Loucy (cell line): ENCODE measurements at regions not wholly inside any gene's neighbourhood (a gene's known extent, or its start where the extent isn't known, plus 50 kb on each side); places are given as distances from the start of the nearest gene placed in this dataset.

Experiments
- H2AFZ ChIP-seq: fragments of 200-600 bp; sonication (generic); 2 replicates; pipeline ENCODE4 v1.6.0; 2016; ENCODE audit warnings: antibody characterized with exemption, mild to moderate bottlenecking, low read length, moderate library complexity
- H3F3A ChIP-seq: fragments of 200-600 bp; 2 replicates; pipeline ENCODE4 v1.6.0; 2016; ENCODE audit warnings: antibody characterized with exemption, low read depth, mild to moderate bottlenecking
- H3K27me3 ChIP-seq: fragments of 200-600 bp; sonication (generic); 2 replicates; pipeline ENCODE4 v1.6.1; 2014; ENCODE audit warnings: low read length, mild to moderate bottlenecking; ENCODE audit not compliant: insufficient read depth, poor library complexity, severe bottlenecking
- H3K36me3 ChIP-seq: fragments of 200-600 bp; sonication (generic); 2 replicates; pipeline ENCODE4 v1.6.1; 2016; ENCODE audit warnings: low read length; ENCODE audit not compliant: insufficient read depth
- H3K4me1 ChIP-seq: fragments of 200-600 bp; sonication (generic); 2 replicates; pipeline ENCODE4 v1.5.1; 2014; ENCODE audit warnings: low read length, mild to moderate bottlenecking; ENCODE audit not compliant: insufficient read depth, poor library complexity, severe bottlenecking
- H3K4me2 ChIP-seq: fragments of 200-600 bp; sonication (generic); 2 replicates; pipeline ENCODE4 v1.6.0; 2014; ENCODE audit warnings: antibody characterized with exemption, low read length, low read depth, mild to moderate bottlenecking; ENCODE audit not compliant: poor library complexity, severe bottlenecking
- H3K4me3 ChIP-seq: fragments of 200-600 bp; sonication (generic); 2 replicates; pipeline ENCODE4 v1.5.1; 2014; ENCODE audit warnings: low read length, mild to moderate bottlenecking, mixed read lengths; ENCODE audit not compliant: poor library complexity, severe bottlenecking
- H3K79me2 ChIP-seq: fragments of 200-600 bp; sonication (generic); 2 replicates; pipeline ENCODE4 v1.6.1; 2014; ENCODE audit warnings: low read length; ENCODE audit not compliant: insufficient read depth
- H3K9ac ChIP-seq: fragments of 200-600 bp; sonication (generic); 2 replicates; pipeline ENCODE4 v1.6.0; 2014; ENCODE audit warnings: mild to moderate bottlenecking, low read depth, low read length, moderate library complexity; ENCODE audit not compliant: poor library complexity, severe bottlenecking
- H3K9me2 ChIP-seq: fragments of 200-600 bp; sonication (generic); replicated peaks from 2 replicates; pipeline ENCODE4 v1.6.1; 2016; ENCODE audit warnings: low read depth, low read length, mixed read lengths
- H3K9me3 ChIP-seq: fragments of 200-600 bp; sonication (generic); 2 replicates; pipeline ENCODE4 v1.6.1; 2014; ENCODE audit warnings: mild to moderate bottlenecking, antibody characterized with exemption, low read length, low read depth; ENCODE audit not compliant: insufficient read depth
- H4K20me1 ChIP-seq: fragments of 200-600 bp; sonication (generic); 2 replicates; pipeline ENCODE4 v1.6.0; 2014; ENCODE audit warnings: antibody characterized with exemption, low read length, mild to moderate bottlenecking; ENCODE audit not compliant: insufficient read depth, poor library complexity, severe bottlenecking
- CTCF ChIP-seq: fragments of 200-600 bp; sonication (generic); conservative IDR thresholded peaks from 2 replicates; pipeline ENCODE4 v1.5.1; 2014; ENCODE audit warnings: mild to moderate bottlenecking, antibody characterized with exemption, low read length
- EZH2phosphoT487 ChIP-seq: fragments of 200-600 bp; IDR thresholded peaks from 2 replicates; pipeline ENCODE4 v1.6.1; 2018; ENCODE audit warnings: antibody characterized with exemption, mild to moderate bottlenecking, moderate library complexity, borderline replicate concordance

GRCh38 chr1:218514689-218515088, 169.6 kb downstream of the TGFB2 start:
- no peak overlapping the region for H3K4me3 ChIP-seq
- H4K20me1 ChIP-seq: no peaks in the 10 kb centered on the region
- no peaks in the 10 kb centered on the region for H3K9me3 ChIP-seq
- no peak overlapping the region for H3K4me2 ChIP-seq
- H3F3A ChIP-seq: no peaks in the 10 kb centered on the region
- no peak overlapping the region for H3K9ac ChIP-seq
- no peaks in the 10 kb centered on the region for H3K9me2 ChIP-seq
- H3K4me1 ChIP-seq: no peaks in the 10 kb centered on the region
- TF ChIP-seq CTCF: no peak
- no peak for TF ChIP-seq EZH2phosphoT487
- no peaks in the 10 kb centered on the region for H3K36me3 ChIP-seq
- no peaks in the 10 kb centered on the region for H3K27me3 ChIP-seq
- no peak overlapping the region for H2AFZ ChIP-seq
- H3K79me2 ChIP-seq: no peaks in the 10 kb centered on the region

- no peaks in the 10 kb centered on the region for H4K20me1 ChIP-seq
- no peaks in the 10 kb centered on the region for H3F3A ChIP-seq
- no peaks in the 10 kb centered on the region for H3K4me1 ChIP-seq
- H3K27me3 ChIP-seq: no peaks in the 10 kb centered on the region
- no peaks in the 10 kb centered on the region for H3K9me3 ChIP-seq
- TF ChIP-seq EZH2phosphoT487 (no peak), CTCF (no peak)
- H3K4me2 ChIP-seq: no peak overlapping the region
- H3K9me2 ChIP-seq: no peaks in the 10 kb centered on the region
- no peak overlapping the region for H3K4me3 ChIP-seq
- no peak overlapping the region for H3K9ac ChIP-seq
- no peak overlapping the region for H2AFZ ChIP-seq
- H3K79me2 ChIP-seq: no peaks in the 10 kb centered on the region
- H3K36me3 ChIP-seq: no peaks in the 10 kb centered on the region
These were observed 171.4 kb downstream of the TGFB2 start for GRCh38 chr1:218516526-218516925.

GRCh38 chr1:218517459-218517858, 172.3 kb downstream of the TGFB2 start:
- no peaks in the 10 kb centered on the region for H3F3A ChIP-seq
- H3K9me3 ChIP-seq: no peaks in the 10 kb centered on the region
- H2AFZ ChIP-seq: no peak overlapping the region
- no peaks in the 10 kb centered on the region for H3K36me3 ChIP-seq
- H3K4me3 ChIP-seq: no peak overlapping the region
- TF ChIP-seq EZH2phosphoT487 (no peak), CTCF (no peak)
- H3K79me2 ChIP-seq: no peaks in the 10 kb centered on the region
- H3K27me3 ChIP-seq: no peaks in the 10 kb centered on the region
- H3K9me2 ChIP-seq: no peaks in the 10 kb centered on the region
- no peaks in the 10 kb centered on the region for H4K20me1 ChIP-seq
- H3K4me1 ChIP-seq: no peaks in the 10 kb centered on the region
- no peak overlapping the region for H3K4me2 ChIP-seq
- no peak overlapping the region for H3K9ac ChIP-seq
